ENCODE measurements at regions not wholly inside any gene's neighbourhood (a gene's known extent, or its start where the extent isn't known, plus 50 kb on each side); places are given as distances from the start of the nearest gene placed in this dataset.

- no peak for DNase-seq (ENCODE audit: low read depth in 4 of 4, low spot score in 3 of 4)
Measured at GRCh38 chr10:128722947-128723346, 596.7 kb upstream of the MKI67 start.

GRCh38 chr10:128723631-128724205 is 597.5 kb upstream of the MKI67 start:
- no peak for DNase-seq (ENCODE audit: low read depth in 4 of 4, low spot score in 3 of 4)

- DNase-seq (ENCODE audit: low read depth in 4 of 4, low spot score in 3 of 4): no peak
Measured at GRCh38 chr10:128725531-128725930, 599.3 kb upstream of the MKI67 start.

GRCh38 chr10:128727114-128727513 is 600.9 kb upstream of the MKI67 start:
- DNase-seq (ENCODE audit: low read depth in 4 of 4, low spot score in 3 of 4): no peak

GRCh38 chr10:128729910-128730420 is 603.7 kb upstream of the MKI67 start:
- no peak for DNase-seq (ENCODE audit: low read depth in 4 of 4, low spot score in 3 of 4)

- no peak for DNase-seq (ENCODE audit: low read depth in 4 of 4, low spot score in 3 of 4)
Measured at GRCh38 chr10:128730922-128731321, 604.7 kb upstream of the MKI67 start.

GRCh38 chr10:128734161-128734560 is 607.9 kb upstream of the MKI67 start:
- DNase-seq (ENCODE audit: low read depth in 4 of 4, low spot score in 3 of 4): no peak

GRCh38 chr10:128734734-128735133 is 608.5 kb upstream of the MKI67 start:
- no peak for DNase-seq (ENCODE audit: low read depth in 4 of 4, low spot score in 3 of 4)

GRCh38 chr10:128735996-128736395 is 609.8 kb upstream of the MKI67 start:
- DNase-seq (ENCODE audit: low read depth in 4 of 4, low spot score in 3 of 4): no peak

- no peak for DNase-seq (ENCODE audit: low read depth in 4 of 4, low spot score in 3 of 4)
Measured at GRCh38 chr10:128738386-128738915, 612.2 kb upstream of the MKI67 start.

GRCh38 chr10:128739930-128740329 is 613.7 kb upstream of the MKI67 start:
- no peak for DNase-seq (ENCODE audit: low read depth in 4 of 4, low spot score in 3 of 4)

- no peak for DNase-seq (ENCODE audit: low read depth in 4 of 4, low spot score in 3 of 4)
Measured at GRCh38 chr10:128741180-128741579, 615.0 kb upstream of the MKI67 start.

GRCh38 chr10:128741680-128742079 is 615.5 kb upstream of the MKI67 start:
- DNase-seq (ENCODE audit: low read depth in 4 of 4, low spot score in 3 of 4): no peak

- no peak for DNase-seq (ENCODE audit: low read depth in 4 of 4, low spot score in 3 of 4)
Measured at GRCh38 chr10:128744092-128744491, 617.9 kb upstream of the MKI67 start.

GRCh38 chr10:128744811-128745305 is 618.6 kb upstream of the MKI67 start:
- no peak for DNase-seq (ENCODE audit: low read depth in 4 of 4, low spot score in 3 of 4)

- DNase-seq (ENCODE audit: low read depth in 4 of 4, low spot score in 3 of 4): no peak
Measured at GRCh38 chr10:128747582-128748346, 621.5 kb upstream of the MKI67 start.

GRCh38 chr10:128751284-128751683 is 625.1 kb upstream of the MKI67 start:
- DNase-seq (ENCODE audit: low read depth in 4 of 4, low spot score in 3 of 4): no peak

- no peak for DNase-seq (ENCODE audit: low read depth in 4 of 4, low spot score in 3 of 4)
Measured at GRCh38 chr10:128751851-128752250, 625.6 kb upstream of the MKI67 start.

GRCh38 chr10:128759174-128759573 is 633.0 kb upstream of the MKI67 start:
- DNase-seq (ENCODE audit: low read depth in 4 of 4, low spot score in 3 of 4): no peak

- no peak for DNase-seq (ENCODE audit: low read depth in 4 of 4, low spot score in 3 of 4)
Measured at GRCh38 chr10:128763588-128763987, 637.4 kb upstream of the MKI67 start.

- DNase-seq (ENCODE audit: low read depth in 4 of 4, low spot score in 3 of 4): no peak
Measured at GRCh38 chr10:128764190-128764589, 638.0 kb upstream of the MKI67 start.

GRCh38 chr10:128766915-128767314 is 640.7 kb upstream of the MKI67 start:
- DNase-seq (ENCODE audit: low read depth in 4 of 4, low spot score in 3 of 4): no peak

Data from right renal pelvis (tissue), 4 donors.